NT2/D1 (cell line): ENCODE measurements at regions not wholly inside any gene's neighbourhood (a gene's known extent, or its start where the extent isn't known, plus 50 kb on each side); places are given as distances from the start of the nearest gene placed in this dataset.

Source experiments
- DNase-seq: peaks from one replicate; pipeline ENCODE4 v3.0.0-alpha.2; 2011; ENCODE audit warnings: low read depth, low spot score
- H3K27me3 ChIP-seq: 2 replicates; pipeline ENCODE4 v1.6.0; 2011; ENCODE audit warnings: mild to moderate bottlenecking; ENCODE audit not compliant: insufficient read length, insufficient read depth
- H3K36me3 ChIP-seq: 2 replicates; pipeline ENCODE4 v1.6.1; 2011; ENCODE audit warnings: mild to moderate bottlenecking, low read length, mixed read lengths; ENCODE audit not compliant: insufficient read depth, insufficient read length
- H3K4me1 ChIP-seq: 2 replicates; pipeline ENCODE4 v1.5.1; 2011; ENCODE audit not compliant: insufficient read depth, insufficient read length
- H3K4me3 ChIP-seq: 2 replicates; pipeline ENCODE4 v1.5.1; 2011; ENCODE audit warnings: low read depth; ENCODE audit not compliant: insufficient read length
- H3K9ac ChIP-seq: 2 replicates; pipeline ENCODE4 v1.6.0; 2011; ENCODE audit warnings: low read depth; ENCODE audit not compliant: insufficient read length
- H3K9me3 ChIP-seq: 2 replicates; pipeline ENCODE4 v1.5.1; 2011; ENCODE audit warnings: mild to moderate bottlenecking, low read length; ENCODE audit not compliant: insufficient read depth
- SUZ12 ChIP-seq: IDR thresholded peaks from 2 replicates; pipeline ENCODE4 v1.6.1; 2011; ENCODE audit not compliant: insufficient read length, insufficient read depth; ENCODE audit errors: extremely low read depth
- YY1 ChIP-seq: IDR thresholded peaks from 2 replicates; pipeline ENCODE4 v1.6.1; 2011; ENCODE audit not compliant: insufficient read length, insufficient read depth
- ZNF274 ChIP-seq: IDR thresholded peaks from 2 replicates; pipeline ENCODE4 v1.6.1; 2011; ENCODE audit warnings: mild to moderate bottlenecking, low read depth, low read length

DNA sequence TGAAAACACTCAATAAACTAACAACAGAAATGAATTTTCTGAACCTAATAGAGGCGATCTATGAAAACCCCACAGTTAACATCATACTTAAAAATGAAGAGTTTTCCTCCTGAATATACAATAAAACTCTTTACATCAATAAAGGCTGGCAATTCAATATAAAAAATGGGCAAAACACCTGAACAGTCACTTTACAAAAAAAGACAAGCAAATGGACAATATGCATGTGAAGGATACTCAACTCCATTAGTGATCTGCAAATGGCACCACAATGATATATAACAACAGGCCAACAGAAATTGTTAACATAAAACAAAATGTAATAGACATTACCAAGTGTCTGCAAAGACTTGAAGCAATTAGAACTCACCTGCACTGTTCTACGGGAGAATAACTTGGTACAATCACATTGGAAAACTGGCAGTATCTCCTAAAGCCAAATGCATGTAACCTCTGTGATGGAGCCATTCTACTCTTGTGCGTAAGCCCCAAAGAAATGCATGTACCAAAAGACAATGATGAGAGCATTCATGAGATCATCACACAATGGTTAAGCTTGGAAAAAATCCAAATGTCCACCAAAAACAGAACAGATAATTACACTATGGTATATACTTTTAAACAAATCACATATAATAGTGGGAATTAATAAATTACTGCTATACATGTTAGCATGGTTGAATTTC lies 433.4 kb upstream of the MAF start:
- DNase-seq = no peak
- no peak for TF ChIP-seq SUZ12
- no peak for TF ChIP-seq ZNF274
- TF ChIP-seq YY1 = no peak
- H3K36me3 ChIP-seq = no peaks in the 10 kb centered on the region
- H3K4me3 ChIP-seq = no peak overlapping the region
- H3K9me3 ChIP-seq = peaks cover 10% of the 10 kb centered on the region
- peaks cover 4% of the 10 kb centered on the region for H3K4me1 ChIP-seq
- H3K9ac ChIP-seq = no peak overlapping the region
- no peaks in the 10 kb centered on the region for H3K27me3 ChIP-seq

DNA sequence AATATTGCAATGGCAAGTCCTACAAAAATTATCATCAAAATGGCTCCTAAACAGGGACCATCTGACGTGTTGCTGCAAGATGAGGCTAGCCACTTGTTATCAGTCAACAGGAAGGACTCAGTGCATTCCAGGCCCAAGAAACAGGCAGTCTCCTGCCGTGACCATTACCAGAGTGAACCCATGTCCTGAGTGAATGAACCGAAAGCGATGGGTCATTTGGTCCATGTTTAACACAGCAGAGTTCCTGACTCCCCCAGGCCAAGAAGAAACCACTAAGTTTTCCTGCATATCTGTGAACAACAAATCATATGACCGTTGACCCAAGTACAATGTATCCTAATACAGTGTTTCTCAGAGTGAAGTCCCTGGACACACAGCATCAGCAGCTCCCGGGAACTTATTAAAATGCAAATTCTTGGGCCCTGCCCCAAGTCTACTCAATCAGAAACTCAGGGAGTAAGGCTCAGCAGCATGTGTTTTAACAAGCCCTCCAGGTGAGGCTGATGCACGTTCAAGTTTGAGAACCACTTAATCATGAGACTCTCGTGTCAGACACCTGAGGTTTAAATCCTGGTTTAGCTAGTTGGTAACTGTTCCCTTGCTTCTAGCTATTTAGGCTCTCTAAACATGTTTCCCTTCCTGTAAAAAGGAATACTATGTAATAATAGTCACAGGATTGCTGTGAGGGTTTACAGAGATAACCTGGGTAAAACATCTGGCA lies 429.4 kb upstream of the MAF start:
- Histone ChIP-seq H3K36me3 (no peaks in the 10 kb centered on the region), H3K9me3 (peaks cover 10% of the 10 kb centered on the region), H3K9ac (no peak overlapping the region), H3K4me1 (peaks cover 4% of the 10 kb centered on the region), H3K4me3 (no peak overlapping the region), H3K27me3 (no peaks in the 10 kb centered on the region)
- DNase-seq = no peak
- TF ChIP-seq SUZ12 (no peak), ZNF274 (no peak), YY1 (no peak)

DNA sequence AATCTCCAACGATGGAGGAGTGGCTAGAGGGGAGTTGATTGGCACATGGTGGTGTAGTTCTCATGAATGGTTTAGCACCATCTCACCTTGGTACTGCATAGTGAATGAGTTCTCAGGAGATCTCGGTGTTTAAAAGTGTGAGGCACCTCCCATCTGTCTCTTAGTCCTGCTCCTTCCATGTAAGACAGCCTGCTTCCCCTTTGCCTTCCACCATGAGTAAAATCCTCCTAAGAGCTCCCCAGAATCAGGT lies 428.8 kb upstream of the MAF start:
- no peaks in the 10 kb centered on the region for H3K27me3 ChIP-seq
- H3K9ac ChIP-seq = no peak overlapping the region
- no peak for DNase-seq
- H3K4me1 ChIP-seq = peaks cover 4% of the 10 kb centered on the region
- no peaks in the 10 kb centered on the region for H3K36me3 ChIP-seq
- H3K9me3 ChIP-seq = peaks cover 9% of the 10 kb centered on the region
- no peak overlapping the region for H3K4me3 ChIP-seq
- TF ChIP-seq SUZ12 (no peak), ZNF274 (no peak), YY1 (no peak)

DNA sequence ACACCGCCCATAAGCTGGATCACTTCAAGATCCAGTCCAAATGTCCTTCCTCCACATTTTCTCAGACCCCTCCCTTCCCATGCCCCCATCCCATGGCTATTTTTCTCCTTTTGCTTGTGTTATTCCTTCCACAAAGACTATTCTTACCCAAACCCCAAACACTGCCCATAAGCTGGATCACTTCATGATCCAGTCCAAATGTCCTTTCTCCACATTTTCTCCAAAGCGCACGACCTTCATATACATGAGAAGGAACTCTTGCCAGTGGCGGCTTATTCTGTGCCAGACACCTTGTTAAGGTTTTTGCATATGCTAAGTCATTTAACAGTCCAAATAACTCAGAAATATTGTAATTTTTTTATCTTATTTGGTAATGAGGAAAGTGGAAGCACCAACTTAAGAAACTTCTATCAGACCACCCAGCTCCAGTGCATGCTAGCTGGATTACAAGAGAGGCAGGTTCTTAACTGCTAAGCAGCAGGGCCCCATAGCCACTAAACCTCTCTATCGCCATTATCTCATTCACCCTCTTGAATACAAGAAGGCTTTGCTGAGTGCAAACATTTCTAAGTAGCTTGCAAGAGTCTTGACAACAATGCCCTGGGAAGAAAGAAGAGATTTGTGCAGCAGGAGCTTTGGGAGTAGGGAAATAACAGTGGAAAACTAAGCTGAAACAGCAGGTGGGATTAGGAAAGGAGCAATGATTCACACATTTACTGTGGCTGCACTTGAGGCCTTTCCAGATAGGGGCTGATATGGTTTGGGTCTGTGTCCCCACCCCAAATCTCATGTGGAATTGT lies 428.2 kb upstream of the MAF start:
- H3K4me1 ChIP-seq = peaks cover 4% of the 10 kb centered on the region
- peak; percentile 61 for DNase-seq
- H3K4me3 ChIP-seq = no peak overlapping the region
- H3K27me3 ChIP-seq = no peaks in the 10 kb centered on the region
- TF ChIP-seq ZNF274 = no peak
- TF ChIP-seq SUZ12 = no peak
- TF ChIP-seq YY1 = no peak
- H3K36me3 ChIP-seq = no peaks in the 10 kb centered on the region
- peaks cover 4% of the 10 kb centered on the region for H3K9me3 ChIP-seq
- H3K9ac ChIP-seq = no peak overlapping the region

DNA sequence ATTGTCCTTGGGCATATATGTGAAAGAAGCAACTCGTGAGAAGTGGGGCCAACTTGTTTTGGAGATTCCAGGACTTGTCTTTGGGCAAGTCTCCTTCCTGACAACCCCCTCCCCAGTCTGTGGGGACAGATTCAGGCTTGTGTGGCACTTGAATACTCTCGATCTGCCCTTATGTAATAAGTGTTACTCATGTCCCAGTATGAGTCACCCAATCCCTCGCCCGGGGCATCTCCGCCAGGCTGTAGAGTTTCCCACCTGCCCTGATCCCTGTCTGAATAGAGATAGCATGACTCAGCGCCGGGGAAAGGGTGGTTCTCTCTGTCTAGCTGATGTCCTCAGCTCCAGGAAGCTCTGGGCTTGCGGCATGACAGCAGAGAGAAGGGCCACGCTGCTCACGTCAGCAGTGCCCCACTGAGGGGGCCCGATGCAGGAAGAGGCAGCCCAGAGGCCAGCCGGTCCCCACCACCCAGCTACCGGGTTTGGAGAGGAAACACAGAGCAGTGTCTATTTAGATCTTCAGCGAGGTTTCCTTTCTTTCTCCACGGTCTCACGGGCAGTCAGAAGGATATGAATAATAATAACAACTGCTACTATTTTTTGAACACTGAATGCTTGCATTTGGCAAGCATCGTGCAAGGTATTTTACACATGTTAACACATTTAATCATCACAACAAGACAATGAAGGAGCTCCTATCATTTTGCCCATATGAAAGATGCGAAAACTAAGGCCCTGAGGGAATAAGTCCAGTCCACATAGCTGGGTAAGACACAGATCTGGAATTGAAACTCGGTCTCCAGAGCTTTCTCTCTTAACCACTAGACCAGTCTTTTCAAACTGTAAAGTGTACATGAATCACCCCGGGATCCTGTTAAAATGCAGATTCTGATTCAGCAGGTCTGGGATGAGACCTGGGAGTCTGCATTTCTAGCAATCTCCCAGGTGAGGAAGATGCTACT lies 426.7 kb upstream of the MAF start:
- Histone ChIP-seq H3K9ac (no peak overlapping the region), H3K4me3 (no peak overlapping the region), H3K27me3 (no peaks in the 10 kb centered on the region)

DNA sequence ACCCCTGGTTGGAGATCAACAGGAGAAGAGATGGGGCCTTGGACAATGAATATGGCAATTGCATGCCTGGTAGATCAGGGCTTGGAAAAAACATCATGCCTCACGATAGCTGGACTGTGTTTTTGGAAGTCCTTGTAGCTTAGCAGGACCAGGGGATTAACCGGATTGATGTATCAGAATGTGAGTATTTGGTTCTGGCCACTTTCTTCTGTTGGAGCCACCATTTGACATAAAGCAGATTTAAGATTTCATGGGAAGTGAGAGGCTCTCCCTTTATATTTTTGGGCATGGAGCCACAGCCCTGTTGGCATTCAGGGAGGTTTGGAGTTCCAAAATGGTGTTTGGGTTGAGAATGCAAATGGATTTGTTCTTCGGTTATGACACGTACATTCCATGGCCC lies 424.7 kb upstream of the MAF start:
- no peaks in the 10 kb centered on the region for H3K36me3 ChIP-seq
- H3K9me3 ChIP-seq = no peaks in the 10 kb centered on the region

More for the DNA sequence above, 426.7 kb upstream of the MAF start:
- TF ChIP-seq ZNF274 = no peak
- no peak for TF ChIP-seq YY1
- TF ChIP-seq SUZ12 = no peak
- H3K36me3 ChIP-seq = no peaks in the 10 kb centered on the region
- no peaks in the 10 kb centered on the region for H3K9me3 ChIP-seq
- peak; percentile 71 for DNase-seq
- peaks cover 4% of the 10 kb centered on the region for H3K4me1 ChIP-seq

More for the DNA sequence above, 424.7 kb upstream of the MAF start:
- no peak for DNase-seq
- no peak for TF ChIP-seq SUZ12
- Histone ChIP-seq H3K4me3 (no peak overlapping the region), H3K27me3 (no peaks in the 10 kb centered on the region), H3K4me1 (peaks cover 4% of the 10 kb centered on the region), H3K9ac (no peak overlapping the region)
